ENCODE measurements at regions not wholly inside any gene's neighbourhood (a gene's known extent, or its start where the extent isn't known, plus 50 kb on each side); places are given as distances from the start of the nearest gene placed in this dataset.

DNA sequence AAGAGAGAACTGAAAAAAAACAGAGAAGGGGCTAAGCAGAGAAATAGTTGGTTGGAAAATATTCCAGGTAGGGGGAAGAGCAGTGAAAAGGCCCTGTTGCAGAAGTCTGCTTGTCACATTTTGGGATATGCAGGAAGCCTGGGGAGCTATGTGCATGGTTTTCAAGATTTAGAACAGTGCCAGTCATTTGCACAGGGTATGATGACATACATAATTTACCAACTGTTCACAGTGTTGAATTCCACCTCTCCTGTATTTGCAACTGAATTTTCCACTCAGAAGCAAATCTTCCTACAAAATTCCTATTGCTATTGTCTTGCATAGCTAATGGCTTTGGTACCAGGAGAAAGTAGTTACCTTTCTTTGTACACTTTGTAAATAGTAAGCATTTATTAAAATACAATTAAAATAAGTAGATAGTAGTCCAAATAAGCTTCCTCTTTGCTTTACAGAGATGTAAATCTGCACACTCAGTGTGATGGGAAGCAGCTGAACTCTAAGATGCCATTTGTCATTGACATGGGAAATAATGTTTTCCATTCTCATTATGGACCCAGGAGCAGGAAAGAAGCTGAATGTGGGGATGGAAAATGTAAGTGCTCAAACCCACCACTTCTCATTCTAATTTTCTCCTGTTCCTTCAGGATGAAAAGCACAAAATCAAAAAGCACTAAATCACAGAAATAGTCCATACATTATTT, 177.4 kb downstream of the BTG1 start:
- no peak for DNase-seq (ENCODE audit: low spot score)
- TF ChIP-seq CTCF (IDR thresholded peaks at IDR 0.05; ENCODE audit: extremely low read depth, missing control alignments) = no peak

DNA sequence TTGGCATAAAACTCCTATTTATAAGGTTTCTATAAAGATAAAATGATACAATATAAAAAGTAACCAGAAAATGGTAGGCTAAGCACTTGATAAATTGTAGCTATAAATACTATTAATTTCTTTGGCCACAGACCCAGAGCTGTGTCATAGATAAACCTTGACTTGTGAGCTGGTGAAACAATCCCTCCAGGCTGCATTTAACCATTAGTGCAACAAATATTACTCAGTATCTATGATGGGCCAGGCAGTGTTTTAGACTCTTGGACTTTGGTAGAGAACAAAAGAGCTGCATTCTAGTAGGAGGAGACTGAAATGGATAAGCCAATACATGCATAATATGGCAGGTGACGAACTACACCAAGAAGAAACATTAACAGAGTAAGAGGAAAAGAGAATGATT, 178.1 kb downstream of the BTG1 start:
- no peak for TF ChIP-seq CTCF (IDR thresholded peaks at IDR 0.05; ENCODE audit: extremely low read depth, missing control alignments)
- DNase-seq (ENCODE audit: low spot score) = no peak

GRCh38 chr12:91965781-91966180, 179.9 kb downstream of the BTG1 start:
- TF ChIP-seq CTCF (IDR thresholded peaks at IDR 0.05; ENCODE audit: extremely low read depth, missing control alignments) = no peak
- DNase-seq (ENCODE audit: low spot score) = no peak

DNA sequence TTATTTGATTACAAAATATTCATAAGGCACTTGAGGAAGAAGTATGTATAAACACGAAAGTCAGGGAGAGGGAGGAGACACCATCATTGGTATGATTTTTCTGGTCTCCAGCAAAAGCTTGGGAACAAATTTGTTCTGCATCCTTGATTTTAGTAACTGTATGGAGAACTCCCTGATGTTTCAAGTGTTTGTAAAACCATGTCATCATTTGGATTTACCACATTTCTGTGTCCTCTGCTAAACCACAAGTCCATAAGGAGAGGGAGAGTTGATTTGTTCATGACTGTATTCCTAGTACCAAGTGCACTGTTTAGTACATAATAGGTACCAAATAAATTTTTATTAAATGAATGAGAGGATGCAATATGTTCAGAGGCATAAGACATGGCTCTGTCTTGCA, 181.1 kb downstream of the BTG1 start:
- no peak for TF ChIP-seq CTCF (IDR thresholded peaks at IDR 0.05; ENCODE audit: extremely low read depth, missing control alignments)
- DNase-seq (ENCODE audit: low spot score) = no peak

DNA sequence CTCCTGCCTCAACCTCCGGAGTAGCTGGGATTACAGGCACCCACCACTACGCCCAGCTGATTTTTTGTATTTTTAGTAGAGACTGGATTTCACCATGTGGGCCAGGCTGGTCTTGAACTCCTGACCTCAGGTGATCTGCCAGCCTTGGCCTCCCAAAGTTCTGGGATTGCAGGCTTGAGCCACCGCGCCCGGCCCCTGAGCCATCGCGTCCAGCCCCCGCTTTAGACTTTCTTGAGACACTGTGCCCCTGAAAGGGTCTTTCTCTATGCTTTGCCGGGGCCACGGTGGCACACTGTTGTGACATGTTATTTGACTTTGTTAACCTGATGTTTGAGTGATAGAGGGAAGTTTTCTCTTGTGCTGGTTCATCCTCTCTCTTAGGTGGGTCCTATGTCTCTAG, 186.4 kb downstream of the BTG1 start:
- TF ChIP-seq CTCF (IDR thresholded peaks at IDR 0.05; ENCODE audit: extremely low read depth, missing control alignments) = no peak
- no peak for DNase-seq (ENCODE audit: low spot score)

GRCh38 chr12:91958816-91959215, 186.8 kb downstream of the BTG1 start:
- no peak for TF ChIP-seq CTCF (IDR thresholded peaks at IDR 0.05; ENCODE audit: extremely low read depth, missing control alignments)
- no peak for DNase-seq (ENCODE audit: low spot score)

DNA sequence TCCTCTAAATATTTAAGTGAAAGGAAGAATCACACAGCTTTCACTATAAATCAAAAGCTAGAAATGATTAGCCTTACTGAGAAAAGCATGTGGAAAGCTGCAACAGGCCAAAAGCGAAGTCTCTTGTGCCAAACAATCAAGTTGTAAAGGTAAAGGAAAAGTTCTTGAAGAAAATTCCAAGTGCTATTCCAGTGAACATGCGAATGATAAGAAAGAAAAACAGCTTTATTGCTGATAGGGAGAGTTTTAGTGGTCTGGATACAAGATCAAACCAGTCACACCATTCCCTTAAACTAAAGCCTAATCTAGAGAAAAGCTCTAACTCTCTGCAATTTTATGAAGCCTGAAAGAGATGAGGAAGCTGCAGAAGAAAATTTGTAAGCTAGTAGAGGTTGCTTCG, 190.9 kb downstream of the BTG1 start:
- DNase-seq (ENCODE audit: low spot score) = no peak
- no peak for TF ChIP-seq CTCF (IDR thresholded peaks at IDR 0.05; ENCODE audit: extremely low read depth, missing control alignments)
